HepG2 (cell line): ENCODE measurements at regions not wholly inside any gene's neighbourhood (a gene's known extent, or its start where the extent isn't known, plus 50 kb on each side); places are given as distances from the start of the nearest gene placed in this dataset.

Experiments used
- ATAC-seq: fragments of 200-7000 bp; cut with Tn5 transposase; 3 replicates; pipeline ENCODE4 v1.9.1; 2020; ENCODE audit warnings: mild to moderate bottlenecking, moderate library complexity
- BruUV-seq: library from RNA; stranded (reverse); fragments of 400-500 nt; replicated peaks from 2 replicates; lab custom pipeline; 2021; lab: Mats Ljungman, UMichigan
- CTCF ChIA-PET: fragments of 300-600 bp; formaldehyde crosslinking; extraction: SDS; loops from one replicate; lab custom pipeline; 2021; ENCODE audit warnings: low total read pairs, inconsistent platforms, low intra/inter-chr PET ratio; lab: Yijun Ruan, JAX
- POLR2A ChIA-PET: fragments of 350-600 bp; sonication (Branson Sonifier 250); formaldehyde crosslinking; loops from one replicate; lab custom pipeline; 2020; ENCODE audit warnings: antibody characterized with exemption, inconsistent platforms; lab: Yijun Ruan, JAX
- DNase-seq: peaks from one replicate; pipeline ENCODE4 v3.0.0-alpha.2; 2015; ENCODE audit warnings: low spot score
- FAIRE-seq: peaks from 3 replicates; lab custom pipeline; 2011; peaks lifted over from hg19 to GRCh38; lab: Jason Lieb, UNC
- H2AFZ ChIP-seq: one replicate; pipeline ENCODE4 v1.6.1; 2011; ENCODE audit warnings: low read length, inconsistent platforms
- H3K27ac ChIP-seq: fragments of 300-600 bp; 3 replicates; pipeline ENCODE4 v1.8.0; 2011; ENCODE audit warnings: mixed run types, mild to moderate bottlenecking, mixed read lengths, low read length, inconsistent platforms; ENCODE audit not compliant: insufficient read depth; ENCODE audit errors: extremely low read length
- H3K27me3 ChIP-seq, 2 experiments: fragments of 200-600 bp in 1 of 2; 2 replicates in 1 of 2; 3 replicates in 1 of 2; pipeline versions ENCODE4 v1.6.0 to v1.8.0; 2011; ENCODE audit warnings: low read length in 2 of 2, mild to moderate bottlenecking in 2 of 2, moderate library complexity in 2 of 2, inconsistent platforms in 1 of 2; ENCODE audit not compliant: insufficient read depth in 2 of 2, control insufficient read depth in 1 of 2
- H3K36me3 ChIP-seq, 2 experiments: fragments of 200-600 bp in 1 of 2; replicated peaks in 1 of 2; 2 replicates in 1 of 2; 3 replicates in 1 of 2; pipeline versions ENCODE4 v1.5.1 to v1.8.0; 2011; ENCODE audit warnings: low read length in 2 of 2, inconsistent platforms in 1 of 2; ENCODE audit not compliant: insufficient read depth in 2 of 2, control insufficient read depth in 1 of 2
- H3K4me1 ChIP-seq: 2 replicates; pipeline ENCODE4 v1.5.1; 2012; ENCODE audit warnings: low read length, inconsistent platforms; ENCODE audit not compliant: insufficient read depth
- H3K4me2 ChIP-seq: 2 replicates; pipeline ENCODE4 v1.6.0; 2011; ENCODE audit warnings: low read depth, low read length, inconsistent platforms
- H3K4me3 ChIP-seq, 3 experiments: fragments of 200-600 bp in 1 of 3; sonication (generic), shearing (Covaris generic) in 1 of 3; replicated peaks in 1 of 3; 2 replicates each; pipeline ENCODE4 v1.5.1; 2011 to 2016; ENCODE audit warnings: low read length in 3 of 3, inconsistent platforms in 2 of 3, low read depth in 2 of 3, mild to moderate bottlenecking in 2 of 3, control low read depth in 1 of 3, mixed read lengths in 1 of 3; ENCODE audit not compliant: insufficient read depth in 1 of 3
- H3K79me2 ChIP-seq: one replicate; pipeline ENCODE4 v1.6.1; 2011; ENCODE audit warnings: low read length, inconsistent platforms; ENCODE audit not compliant: insufficient read depth
- H3K9ac ChIP-seq: 2 replicates; pipeline ENCODE4 v1.6.0; 2011; ENCODE audit warnings: mild to moderate bottlenecking, low read depth, low read length, inconsistent platforms; ENCODE audit not compliant: insufficient read depth
- H3K9me3 ChIP-seq: 2 replicates; pipeline ENCODE4 v1.5.1; 2012; ENCODE audit warnings: mild to moderate bottlenecking, low read length
- H4K20me1 ChIP-seq: 2 replicates; pipeline ENCODE4 v1.6.0; 2011; ENCODE audit warnings: inconsistent platforms, mild to moderate bottlenecking, low read length, moderate library complexity; ENCODE audit not compliant: insufficient read depth
- BCLAF1 ChIP-seq: fragments of 450-650 bp; IDR thresholded peaks from 2 replicates; pipeline ENCODE4 v1.6.1; 2017; ENCODE audit warnings: mild to moderate bottlenecking
- CENPX ChIP-seq: sonication (generic); formaldehyde crosslinking; IDR thresholded peaks from 2 replicates; pipeline ENCODE4 v1.9.0; 2021; ENCODE audit warnings: mild to moderate bottlenecking, missing genetic modification reagents, moderate library complexity
- DZIP1 ChIP-seq: sonication (generic); formaldehyde crosslinking; IDR thresholded peaks from 2 replicates; pipeline ENCODE4 v1.5.0; 2020; ENCODE audit warnings: mild to moderate bottlenecking, missing genetic modification reagents
- HMG20A ChIP-seq: IDR thresholded peaks from 2 replicates; pipeline ENCODE4 v1.6.1; 2016; ENCODE audit warnings: borderline replicate concordance
- HNF1A ChIP-seq, 2 experiments: sonication (generic) in 1 of 2; formaldehyde crosslinking in 1 of 2; IDR thresholded peaks; 2 replicates each; pipeline versions ENCODE4 v1.4.0 to v1.6.1; 2016 to 2020; ENCODE audit warnings: borderline replicate concordance in 1 of 2, low read depth in 1 of 2, mild to moderate bottlenecking in 1 of 2, missing genetic modification reagents in 1 of 2
- IKZF4 ChIP-seq: sonication (generic); formaldehyde crosslinking; IDR thresholded peaks from 2 replicates; pipeline ENCODE4 v1.5.1; 2020; ENCODE audit warnings: borderline replicate concordance, mild to moderate bottlenecking, low read depth, missing genetic modification reagents; ENCODE audit errors: not compliant biosample characterization
- NR2C2 ChIP-seq: sonication (generic); formaldehyde crosslinking; IDR thresholded peaks from 2 replicates; pipeline ENCODE4 v1.4.0; 2020; ENCODE audit warnings: missing genetic modification reagents, mild to moderate bottlenecking, moderate library complexity, borderline replicate concordance
- ZNF101 ChIP-seq: sonication (generic); formaldehyde crosslinking; IDR thresholded peaks from 2 replicates; pipeline ENCODE4 v1.4.0; 2020; ENCODE audit warnings: mild to moderate bottlenecking, low read depth, missing genetic modification reagents, borderline replicate concordance
- ZNF138 ChIP-seq: sonication (generic); formaldehyde crosslinking; IDR thresholded peaks from 2 replicates; pipeline ENCODE4 v1.5.0; 2020; ENCODE audit warnings: mild to moderate bottlenecking, low read depth, missing genetic modification reagents
- ZNF775 ChIP-seq: sonication (generic); formaldehyde crosslinking; IDR thresholded peaks from 2 replicates; pipeline ENCODE4 v1.4.0; 2020; ENCODE audit warnings: missing genetic modification reagents, mild to moderate bottlenecking, moderate library complexity, borderline replicate concordance
- ZSCAN21 ChIP-seq: sonication (generic); formaldehyde crosslinking; IDR thresholded peaks from 2 replicates; pipeline ENCODE4 v1.8.0; 2022; ENCODE audit warnings: mild to moderate bottlenecking, missing genetic modification reagents, moderate library complexity, borderline replicate concordance
- WGBS: methylation state at CpG from one replicate; pipeline ENCODE4 v1.1.6; 2017; ENCODE audit warnings: low lambda C conversion rate; 5-methylcytosine and 5-hydroxymethylcytosine counted together
- in situ Hi-C: cut with HindIII; loops from 2 replicates; pipeline ENCODE4 v1.10.0; 2017; ENCODE audit warnings: low pct_unique_long_range_greater_than_20kb; ENCODE audit not compliant: extremely low pct_ligation_motif_present
- intact Hi-C: fragments of 100-400 bp; cut with micrococcal nuclease; formaldehyde crosslinking; loops from one replicate; pipeline ENCODE4 v1.10.0; 2022; ENCODE audit not compliant: unreplicated experiment
- TF ChIP-seq, protein P1 (sequence below): sonication (generic); formaldehyde crosslinking; IDR thresholded peaks from 2 replicates; pipeline ENCODE4 v1.9.0; 2022; ENCODE audit warnings: low read depth, missing genetic modification reagents

DNA sequence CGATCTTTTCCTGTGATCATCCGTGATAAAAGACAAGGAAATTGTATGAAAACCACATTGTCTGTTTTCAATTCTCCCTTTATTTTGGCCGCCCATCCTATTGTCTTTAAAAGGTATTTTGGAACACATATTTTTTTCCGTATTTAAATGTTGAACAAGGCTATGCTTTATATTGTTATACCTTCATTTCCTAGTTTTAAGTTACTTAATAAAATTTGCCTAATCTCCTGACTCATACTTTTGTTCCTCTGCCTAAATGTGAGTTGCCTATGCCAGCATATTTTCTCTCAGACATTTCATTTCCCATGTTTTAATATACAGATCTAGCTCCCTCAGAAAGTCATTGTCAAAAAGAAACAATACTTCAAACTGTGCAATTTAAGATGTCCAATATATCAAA is 104.2 kb downstream of the SLITRK6 start:
- no TSS peak for BruUV-seq
- CTCF ChIA-PET, result no interaction called here
- 2% methylated on average over 4 of the region's 4 CpGs for WGBS
- FAIRE-seq, result no peak
- DNase-seq, result no peak
- H2AFZ ChIP-seq, result no peak overlapping the region
- intact Hi-C loops, result no loop called here
- H3K27me3 ChIP-seq, result no peaks in the 10 kb centered on the region
- H3K9ac ChIP-seq, result no peak overlapping the region
- no peaks in the 10 kb centered on the region for H3K36me3 ChIP-seq
- H4K20me1 ChIP-seq, result no peaks in the 10 kb centered on the region
- no peaks in the 10 kb centered on the region for H3K79me2 ChIP-seq
- in situ Hi-C loops, result no loop called here
- H3K4me2 ChIP-seq, result no peak overlapping the region
- no peak for ATAC-seq
- no peak overlapping the region for H3K4me3 ChIP-seq
- POLR2A ChIA-PET, result no interaction called here
- H3K27ac ChIP-seq, result no peak overlapping the region
- H3K9me3 ChIP-seq, result no peaks in the 10 kb centered on the region; the same call in 1 of the 2 replicates
- no peaks in the 10 kb centered on the region for H3K4me1 ChIP-seq
- TF ChIP-seq BCLAF1 (no peak), ZNF775 (no peak), NR2C2 (no peak), CENPX (CRISPR knock-in tag) (no peak), DZIP1 (CRISPR knock-in tag) (no peak), ZNF101 (CRISPR knock-in tag) (no peak), IKZF4 (CRISPR knock-in tag) (no peak), ZSCAN21 (no peak), HMG20A (CRISPR knock-in tag) (no peak), HNF1A (IDR thresholded peaks at IDR 0.05; ENCODE audit: low read depth) (no peak), HNF1A (CRISPR knock-in tag; IDR thresholded peaks at IDR 0.05; ENCODE audit: borderline replicate concordance) (no peak), ZNF138 (CRISPR knock-in tag) (no peak)
- TF ChIP-seq, protein P1, sequence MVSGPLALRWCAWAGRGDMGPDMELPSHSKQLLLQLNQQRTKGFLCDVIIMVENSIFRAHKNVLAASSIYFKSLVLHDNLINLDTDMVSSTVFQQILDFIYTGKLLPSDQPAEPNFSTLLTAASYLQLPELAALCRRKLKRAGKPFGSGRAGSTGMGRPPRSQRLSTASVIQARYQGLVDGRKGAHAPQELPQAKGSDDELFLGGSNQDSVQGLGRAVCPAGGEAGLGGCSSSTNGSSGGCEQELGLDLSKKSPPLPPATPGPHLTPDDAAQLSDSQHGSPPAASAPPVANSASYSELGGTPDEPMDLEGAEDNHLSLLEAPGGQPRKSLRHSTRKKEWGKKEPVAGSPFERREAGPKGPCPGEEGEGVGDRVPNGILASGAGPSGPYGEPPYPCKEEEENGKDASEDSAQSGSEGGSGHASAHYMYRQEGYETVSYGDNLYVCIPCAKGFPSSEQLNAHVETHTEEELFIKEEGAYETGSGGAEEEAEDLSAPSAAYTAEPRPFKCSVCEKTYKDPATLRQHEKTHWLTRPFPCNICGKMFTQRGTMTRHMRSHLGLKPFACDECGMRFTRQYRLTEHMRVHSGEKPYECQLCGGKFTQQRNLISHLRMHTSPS (CRISPR knock-in tag), result no peak
